ENCODE measurements at regions not wholly inside any gene's neighbourhood (a gene's known extent, or its start where the extent isn't known, plus 50 kb on each side); places are given as distances from the start of the nearest gene placed in this dataset.

- TF ChIP-seq POLR2A (IDR thresholded peaks at IDR 0.05; ENCODE audit: low read length) (no peak), CTCF (IDR thresholded peaks at IDR 0.05) (no peak), NR3C1 (IDR thresholded peaks at IDR 0.05) (no peak), REST (IDR thresholded peaks at IDR 0.05) (no peak), SMC3 (IDR thresholded peaks at IDR 0.05) (no peak)
Measured at GRCh38 chr7:85322252-85322651, 135.4 kb upstream of the SEMA3D start.

Measured in A549 (cell line).